ENCODE measurements at regions not wholly inside any gene's neighbourhood (a gene's known extent, or its start where the extent isn't known, plus 50 kb on each side); places are given as distances from the start of the nearest gene placed in this dataset.

- Histone ChIP-seq H3K79me1 (ENCODE audit: low read depth in 1 of 2, low read length in 2 of 2) (no peaks in the 10 kb centered on the region), H3K27me3 (ENCODE audit: control insufficient read depth, insufficient read depth, low read length) (no peaks in the 10 kb centered on the region), H2BK120ac (ENCODE audit: low read depth, low read length) (no peak overlapping the region), H3K4me2 (ENCODE audit: low read depth, low read length) (no peak overlapping the region), H3K27ac (ENCODE audit: insufficient read depth, low read length) (no peak overlapping the region), H3K4me3 (ENCODE audit: insufficient read depth, low read depth, low read length) (no peak overlapping the region), H3K56ac (ENCODE audit: extremely low read depth, insufficient read depth, low read length) (no peak overlapping the region), H3K36me3 (ENCODE audit: control insufficient read depth, insufficient read depth, low read length) (no peaks in the 10 kb centered on the region), H2BK5ac (ENCODE audit: low read depth, low read length, poor library complexity, severe bottlenecking) (no peak overlapping the region), H3K14ac (replicated peaks; ENCODE audit: low read depth, low read length) (no peak overlapping the region), H4K8ac (ENCODE audit: low read depth in 2 of 2, low read length in 2 of 2) (no peak overlapping the region), H2AK5ac (ENCODE audit: low read depth, low read length) (no peak overlapping the region), H3K9me3 (ENCODE audit: control insufficient read depth, insufficient read depth, low read length) (no peaks in the 10 kb centered on the region), H4K20me1 (ENCODE audit: insufficient read depth, low read length) (no peaks in the 10 kb centered on the region), H3K4me1 (ENCODE audit: control insufficient read depth, insufficient read depth, low read length) (no peaks in the 10 kb centered on the region), H2BK15ac (ENCODE audit: low read depth, low read length) (no peak overlapping the region), H3K18ac (ENCODE audit: low read depth, low read length) (no peak overlapping the region), H2AK9ac (replicated peaks; ENCODE audit: low read depth, low read length, poor library complexity) (no peak overlapping the region), H3K23ac (ENCODE audit: low read depth, low read length) (no peak overlapping the region), H3K9me1 (ENCODE audit: insufficient read depth, low read length) (no peaks in the 10 kb centered on the region), H4K91ac (ENCODE audit: insufficient read depth, low read depth, low read length) (no peak overlapping the region), H2AFZ (replicated peaks; ENCODE audit: low read length, poor library complexity) (no peak overlapping the region), H2BK20ac (ENCODE audit: low read depth, low read length) (no peak overlapping the region), H3K4ac (ENCODE audit: low read depth, low read length) (no peak overlapping the region), H3K9ac (ENCODE audit: low read depth, low read length) (no peak overlapping the region), H4K5ac (ENCODE audit: low read depth, low read length) (no peak overlapping the region)
- intact Hi-C loops (cut with micrococcal nuclease): no loop called here
- BruUV-seq (replicated peaks): no TSS peak
- in situ Hi-C loops (cut with MboI; ENCODE audit: low sequenced_read_pairs): no loop called here
- POLR2A ChIA-PET (ENCODE audit: unreplicated experiment): no interaction called here
- dilution Hi-C loops (cut with HindIII; ENCODE audit: low sequenced_read_pairs, unreplicated experiment): no loop called here
- CTCF ChIA-PET: no interaction called here
- no peak for DNase-seq
- ATAC-seq (ENCODE audit: low read depth): no peak
- no CpG with 5 or more reads among the region's 3 CpGs for WGBS, 2 experiments (ENCODE audit: extremely low coverage in 2 of 2, insufficient read length in 1 of 2)
- TF ChIP-seq CEBPB (IDR thresholded peaks at IDR 0.05; ENCODE audit: low read depth, low read length): no peak
- TF ChIP-seq, protein P1, sequence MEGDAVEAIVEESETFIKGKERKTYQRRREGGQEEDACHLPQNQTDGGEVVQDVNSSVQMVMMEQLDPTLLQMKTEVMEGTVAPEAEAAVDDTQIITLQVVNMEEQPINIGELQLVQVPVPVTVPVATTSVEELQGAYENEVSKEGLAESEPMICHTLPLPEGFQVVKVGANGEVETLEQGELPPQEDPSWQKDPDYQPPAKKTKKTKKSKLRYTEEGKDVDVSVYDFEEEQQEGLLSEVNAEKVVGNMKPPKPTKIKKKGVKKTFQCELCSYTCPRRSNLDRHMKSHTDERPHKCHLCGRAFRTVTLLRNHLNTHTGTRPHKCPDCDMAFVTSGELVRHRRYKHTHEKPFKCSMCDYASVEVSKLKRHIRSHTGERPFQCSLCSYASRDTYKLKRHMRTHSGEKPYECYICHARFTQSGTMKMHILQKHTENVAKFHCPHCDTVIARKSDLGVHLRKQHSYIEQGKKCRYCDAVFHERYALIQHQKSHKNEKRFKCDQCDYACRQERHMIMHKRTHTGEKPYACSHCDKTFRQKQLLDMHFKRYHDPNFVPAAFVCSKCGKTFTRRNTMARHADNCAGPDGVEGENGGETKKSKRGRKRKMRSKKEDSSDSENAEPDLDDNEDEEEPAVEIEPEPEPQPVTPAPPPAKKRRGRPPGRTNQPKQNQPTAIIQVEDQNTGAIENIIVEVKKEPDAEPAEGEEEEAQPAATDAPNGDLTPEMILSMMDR (conservative IDR thresholded peaks at IDR 0.05; ENCODE audit: low read depth, low read length): no peak
- no peak for TF ChIP-seq POLR2A (IDR thresholded peaks at IDR 0.05; ENCODE audit: low read depth, low read length)
- no peak for TF ChIP-seq NFE2L2 (IDR thresholded peaks at IDR 0.05; ENCODE audit: low read depth, low read length)
- TF ChIP-seq BHLHE40 (IDR thresholded peaks at IDR 0.05; ENCODE audit: low read depth, low read length): no peak
- no peak for TF ChIP-seq MXI1 (IDR thresholded peaks at IDR 0.05; ENCODE audit: borderline replicate concordance, low read depth, low read length)
- no peak for TF ChIP-seq SMC3 (IDR thresholded peaks at IDR 0.05; ENCODE audit: low read depth, low read length)
- TF ChIP-seq MAFK (IDR thresholded peaks at IDR 0.05; ENCODE audit: low read depth, low read length): no peak
- no peak for TF ChIP-seq RCOR1 (IDR thresholded peaks at IDR 0.05; ENCODE audit: insufficient replicate concordance, low read length)
- no peak for TF ChIP-seq RFX5 (IDR thresholded peaks at IDR 0.05; ENCODE audit: low read depth, low read length)
- no peak for TF ChIP-seq RAD21 (IDR thresholded peaks at IDR 0.05; ENCODE audit: low read length)
- TF ChIP-seq, protein P2, sequence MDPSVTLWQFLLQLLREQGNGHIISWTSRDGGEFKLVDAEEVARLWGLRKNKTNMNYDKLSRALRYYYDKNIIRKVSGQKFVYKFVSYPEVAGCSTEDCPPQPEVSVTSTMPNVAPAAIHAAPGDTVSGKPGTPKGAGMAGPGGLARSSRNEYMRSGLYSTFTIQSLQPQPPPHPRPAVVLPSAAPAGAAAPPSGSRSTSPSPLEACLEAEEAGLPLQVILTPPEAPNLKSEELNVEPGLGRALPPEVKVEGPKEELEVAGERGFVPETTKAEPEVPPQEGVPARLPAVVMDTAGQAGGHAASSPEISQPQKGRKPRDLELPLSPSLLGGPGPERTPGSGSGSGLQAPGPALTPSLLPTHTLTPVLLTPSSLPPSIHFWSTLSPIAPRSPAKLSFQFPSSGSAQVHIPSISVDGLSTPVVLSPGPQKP (IDR thresholded peaks at IDR 0.05; ENCODE audit: borderline replicate concordance, low read depth, low read length): no peak
- no peak for TF ChIP-seq CHD1 (IDR thresholded peaks at IDR 0.05; ENCODE audit: low read depth, low read length)
- TF ChIP-seq USF2 (IDR thresholded peaks at IDR 0.05; ENCODE audit: low read depth, low read length): no peak
- no peak for TF ChIP-seq MAZ (IDR thresholded peaks at IDR 0.05; ENCODE audit: borderline replicate concordance, low read depth, low read length)
- TF ChIP-seq FOS (IDR thresholded peaks at IDR 0.05; ENCODE audit: low read depth, low read length): no peak
Measured at GRCh38 chr4:138889216-138889615, 126.4 kb upstream of the NOCT start.
